WTC11 (cell line): ENCODE measurements at regions not wholly inside any gene's neighbourhood (a gene's known extent, or its start where the extent isn't known, plus 50 kb on each side); places are given as distances from the start of the nearest gene placed in this dataset.

Experiments
- ATAC-seq: fragments of 200-7000 bp; cut with Tn5 transposase; 2 replicates; pipeline ENCODE4 v1.10.0; 2021; ENCODE audit warnings: mild to moderate bottlenecking, moderate library complexity
- CTCF ChIA-PET: fragments of 300-600 bp; sonication (Branson Sonifier 250); formaldehyde crosslinking; loops from one replicate; lab custom pipeline; 2021; ENCODE audit warnings: antibody characterized with exemption; lab: Charles Lee
- POLR2A ChIA-PET: fragments of 350-600 bp; sonication (Branson Sonifier 250); formaldehyde crosslinking; loops from one replicate; lab custom pipeline; 2021; ENCODE audit warnings: antibody characterized with exemption; lab: Charles Lee
- DNase-seq: peaks from one replicate; pipeline ENCODE4 v3.0.0; 2021; ENCODE audit warnings: low spot score
- H3K27ac Mint-ChIP-seq: 2 replicates; pipeline ENCODE4 v1.8.0; 2021; ENCODE audit warnings: mixed read lengths
- H3K27me3 Mint-ChIP-seq: 2 replicates; pipeline ENCODE4 v1.8.0; 2021; ENCODE audit warnings: low read depth, mild to moderate bottlenecking, moderate library complexity, mixed read lengths
- H3K36me3 Mint-ChIP-seq: 2 replicates; pipeline ENCODE4 v1.8.0; 2021; ENCODE audit warnings: mixed read lengths
- H3K4me1 Mint-ChIP-seq: 2 replicates; pipeline ENCODE4 v1.8.0; 2022; ENCODE audit warnings: mixed read lengths
- H3K4me3 Mint-ChIP-seq: 2 replicates; pipeline ENCODE4 v1.8.0; 2021; ENCODE audit warnings: mild to moderate bottlenecking, moderate library complexity, mixed read lengths
- H3K9me3 Mint-ChIP-seq: 2 replicates; pipeline ENCODE4 v1.8.0; 2021; ENCODE audit warnings: mixed read lengths
- ERG ChIP-seq: fragments of 250-450 bp; sonication (Bioruptor Pico); IDR thresholded peaks from 2 replicates; pipeline ENCODE4 v1.8.0; 2021; ENCODE audit warnings: mild to moderate bottlenecking
- HMGA2 ChIP-seq: fragments of 250-450 bp; sonication (Bioruptor Pico); IDR thresholded peaks from 2 replicates; pipeline ENCODE4 v1.4.0; 2021; ENCODE audit warnings: mild to moderate bottlenecking, moderate library complexity
- MYBL2 ChIP-seq: sonication (generic); formaldehyde crosslinking; IDR thresholded peaks from 2 replicates; pipeline ENCODE4 v1.8.1; 2023; ENCODE audit warnings: mild to moderate bottlenecking, moderate library complexity, missing genetic modification reagents
- NFE2L1 ChIP-seq: sonication (generic); formaldehyde crosslinking; IDR thresholded peaks from 2 replicates; pipeline ENCODE4 v1.8.1; 2023; ENCODE audit warnings: missing genetic modification reagents
- NFYB ChIP-seq: sonication (generic); formaldehyde crosslinking; conservative IDR thresholded peaks from 2 replicates; pipeline ENCODE4 v1.8.0; 2022; ENCODE audit warnings: low read depth, missing genetic modification reagents
- SMAD3 ChIP-seq: sonication (generic); formaldehyde crosslinking; IDR thresholded peaks from 2 replicates; pipeline ENCODE4 v1.8.0; 2022; ENCODE audit warnings: missing genetic modification reagents, mild to moderate bottlenecking, borderline replicate concordance
- SP1 ChIP-seq: sonication (generic); formaldehyde crosslinking; conservative IDR thresholded peaks from 2 replicates; pipeline ENCODE4 v1.8.1; 2022; ENCODE audit warnings: missing genetic modification reagents
- TCF7 ChIP-seq: sonication (generic); formaldehyde crosslinking; IDR thresholded peaks from 2 replicates; pipeline ENCODE4 v1.8.0; 2022; ENCODE audit warnings: mild to moderate bottlenecking, low read depth, missing genetic modification reagents, moderate library complexity
- TEAD1 ChIP-seq: sonication (generic); formaldehyde crosslinking; IDR thresholded peaks from 2 replicates; pipeline ENCODE4 v1.8.0; 2022; ENCODE audit warnings: mild to moderate bottlenecking, missing genetic modification reagents
- ZBTB21 ChIP-seq: sonication (generic); formaldehyde crosslinking; IDR thresholded peaks from 2 replicates; pipeline ENCODE4 v1.8.1; 2023; ENCODE audit warnings: mild to moderate bottlenecking, missing genetic modification reagents, borderline replicate concordance
- ZNF219 ChIP-seq: sonication (generic); formaldehyde crosslinking; IDR thresholded peaks from 2 replicates; pipeline ENCODE4 v1.8.0; 2023; ENCODE audit warnings: missing genetic modification reagents, mild to moderate bottlenecking, borderline replicate concordance
- ZNF396 ChIP-seq: fragments of 250-450 bp; sonication (Bioruptor Pico); IDR thresholded peaks from 2 replicates; pipeline ENCODE4 v1.8.0; 2021; ENCODE audit warnings: mild to moderate bottlenecking, moderate library complexity, borderline replicate concordance
- ZNF423 ChIP-seq: fragments of 250-450 bp; sonication (Bioruptor Pico); IDR thresholded peaks from 2 replicates; pipeline ENCODE4 v2.1.2; 2022; ENCODE audit warnings: mild to moderate bottlenecking, moderate library complexity
- ZNF512 ChIP-seq: sonication (generic); formaldehyde crosslinking; IDR thresholded peaks from 2 replicates; pipeline ENCODE4 v1.8.1; 2022; ENCODE audit warnings: missing genetic modification reagents, borderline replicate concordance
- TF ChIP-seq, protein P1 (sequence below): sonication (generic); formaldehyde crosslinking; IDR thresholded peaks from 2 replicates; pipeline ENCODE4 v1.8.1; 2023; ENCODE audit warnings: mild to moderate bottlenecking, missing genetic modification reagents, borderline replicate concordance
- TF ChIP-seq, protein P2 (sequence below): sonication (generic); formaldehyde crosslinking; IDR thresholded peaks from 2 replicates; pipeline ENCODE4 v1.8.1; 2023; ENCODE audit warnings: mild to moderate bottlenecking, missing genetic modification reagents, moderate library complexity
- TF ChIP-seq, protein P3 (sequence below): sonication (generic); formaldehyde crosslinking; conservative IDR thresholded peaks from 2 replicates; pipeline ENCODE4 v1.8.1; 2022; ENCODE audit warnings: mild to moderate bottlenecking, missing genetic modification reagents
- TF ChIP-seq, protein P4 (sequence below): fragments of 250-450 bp; sonication (Bioruptor Pico); IDR thresholded peaks from 2 replicates; pipeline ENCODE4 v2.1.2; 2022; ENCODE audit warnings: mild to moderate bottlenecking, moderate library complexity

- TF ChIP-seq, protein P1, sequence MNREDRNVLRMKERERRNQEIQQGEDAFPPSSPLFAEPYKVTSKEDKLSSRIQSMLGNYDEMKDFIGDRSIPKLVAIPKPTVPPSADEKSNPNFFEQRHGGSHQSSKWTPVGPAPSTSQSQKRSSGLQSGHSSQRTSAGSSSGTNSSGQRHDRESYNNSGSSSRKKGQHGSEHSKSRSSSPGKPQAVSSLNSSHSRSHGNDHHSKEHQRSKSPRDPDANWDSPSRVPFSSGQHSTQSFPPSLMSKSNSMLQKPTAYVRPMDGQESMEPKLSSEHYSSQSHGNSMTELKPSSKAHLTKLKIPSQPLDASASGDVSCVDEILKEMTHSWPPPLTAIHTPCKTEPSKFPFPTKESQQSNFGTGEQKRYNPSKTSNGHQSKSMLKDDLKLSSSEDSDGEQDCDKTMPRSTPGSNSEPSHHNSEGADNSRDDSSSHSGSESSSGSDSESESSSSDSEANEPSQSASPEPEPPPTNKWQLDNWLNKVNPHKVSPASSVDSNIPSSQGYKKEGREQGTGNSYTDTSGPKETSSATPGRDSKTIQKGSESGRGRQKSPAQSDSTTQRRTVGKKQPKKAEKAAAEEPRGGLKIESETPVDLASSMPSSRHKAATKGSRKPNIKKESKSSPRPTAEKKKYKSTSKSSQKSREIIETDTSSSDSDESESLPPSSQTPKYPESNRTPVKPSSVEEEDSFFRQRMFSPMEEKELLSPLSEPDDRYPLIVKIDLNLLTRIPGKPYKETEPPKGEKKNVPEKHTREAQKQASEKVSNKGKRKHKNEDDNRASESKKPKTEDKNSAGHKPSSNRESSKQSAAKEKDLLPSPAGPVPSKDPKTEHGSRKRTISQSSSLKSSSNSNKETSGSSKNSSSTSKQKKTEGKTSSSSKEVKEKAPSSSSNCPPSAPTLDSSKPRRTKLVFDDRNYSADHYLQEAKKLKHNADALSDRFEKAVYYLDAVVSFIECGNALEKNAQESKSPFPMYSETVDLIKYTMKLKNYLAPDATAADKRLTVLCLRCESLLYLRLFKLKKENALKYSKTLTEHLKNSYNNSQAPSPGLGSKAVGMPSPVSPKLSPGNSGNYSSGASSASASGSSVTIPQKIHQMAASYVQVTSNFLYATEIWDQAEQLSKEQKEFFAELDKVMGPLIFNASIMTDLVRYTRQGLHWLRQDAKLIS (CRISPR knock-in tag) = no peak
- TF ChIP-seq TCF7 (CRISPR knock-in tag) (no peak), NFE2L1 (CRISPR knock-in tag) (no peak), TEAD1 (CRISPR knock-in tag) (no peak), ZNF423 (CRISPR knock-in tag) (no peak), NFYB (CRISPR knock-in tag) (no peak), ZBTB21 (CRISPR knock-in tag) (no peak), ERG (CRISPR knock-in tag) (no peak), SMAD3 (CRISPR knock-in tag) (no peak)
- TF ChIP-seq, protein P2, sequence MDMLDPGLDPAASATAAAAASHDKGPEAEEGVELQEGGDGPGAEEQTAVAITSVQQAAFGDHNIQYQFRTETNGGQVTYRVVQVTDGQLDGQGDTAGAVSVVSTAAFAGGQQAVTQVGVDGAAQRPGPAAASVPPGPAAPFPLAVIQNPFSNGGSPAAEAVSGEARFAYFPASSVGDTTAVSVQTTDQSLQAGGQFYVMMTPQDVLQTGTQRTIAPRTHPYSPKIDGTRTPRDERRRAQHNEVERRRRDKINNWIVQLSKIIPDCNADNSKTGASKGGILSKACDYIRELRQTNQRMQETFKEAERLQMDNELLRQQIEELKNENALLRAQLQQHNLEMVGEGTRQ = no peak
- TF ChIP-seq, protein P3, sequence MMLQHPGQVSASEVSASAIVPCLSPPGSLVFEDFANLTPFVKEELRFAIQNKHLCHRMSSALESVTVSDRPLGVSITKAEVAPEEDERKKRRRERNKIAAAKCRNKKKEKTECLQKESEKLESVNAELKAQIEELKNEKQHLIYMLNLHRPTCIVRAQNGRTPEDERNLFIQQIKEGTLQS (CRISPR knock-in tag) = no peak
Measured at GRCh38 chr7:155234158-155234492, 63.6 kb upstream of the INSIG1 start (continued).

DNA sequence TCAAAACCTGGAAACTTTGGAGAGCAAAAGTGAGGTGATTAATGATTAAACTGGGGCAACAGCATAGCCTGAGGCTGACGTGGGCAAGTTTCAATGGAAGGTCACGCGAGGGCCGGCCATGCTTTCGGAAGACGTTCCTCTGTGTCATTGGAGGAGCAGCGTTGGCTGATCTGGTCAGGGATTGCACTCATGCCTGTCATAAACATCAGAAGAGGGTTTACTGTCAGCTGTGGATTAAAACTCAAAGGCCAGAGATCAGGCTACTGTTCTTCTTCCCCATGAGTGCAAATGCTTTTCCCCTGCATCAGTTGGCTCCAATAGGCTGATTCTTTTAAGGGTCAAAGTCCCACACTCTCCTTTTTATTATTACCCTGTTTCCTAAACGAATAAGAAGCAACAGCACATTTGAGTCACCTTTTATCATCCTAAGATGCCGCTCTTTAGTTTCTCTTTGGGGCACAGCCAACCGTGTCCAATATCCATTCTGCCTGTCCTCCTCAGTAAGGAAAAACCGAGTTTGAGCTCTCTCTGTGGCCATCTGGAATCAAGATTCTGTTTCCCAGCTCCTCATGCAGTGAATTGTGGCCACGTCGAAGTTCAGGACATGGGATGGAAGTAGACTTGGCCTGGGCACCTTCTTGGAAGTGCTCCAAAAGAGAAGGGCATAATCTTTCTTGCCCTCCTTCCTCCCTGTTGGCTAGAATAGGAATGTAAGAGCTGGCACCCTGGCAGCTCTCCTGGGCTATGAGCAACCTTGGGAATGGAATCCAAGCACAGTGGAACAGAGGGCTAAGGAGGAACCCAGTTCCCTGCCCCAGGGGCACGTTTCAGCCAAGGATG, 62.5 kb upstream of the INSIG1 start:
- Mint-ChIP-seq H3K27me3 (peaks cover 2% of the 10 kb centered on the region; the same call in 1 of the 2 replicates), H3K9me3 (peaks cover 25% of the 10 kb centered on the region), H3K27ac (no peak overlapping the region), H3K4me3 (no peak overlapping the region), H3K4me1 (peaks cover 14% of the 10 kb centered on the region), H3K36me3 (peaks cover 17% of the 10 kb centered on the region)
- ATAC-seq = no peak
- CTCF ChIA-PET = interaction anchor here (1.3 to 1.4 kb wide), 2 partner anchors 39 to 109 kb away, joined by 3 read pairs; no protein-coding TSS in a partner anchor
- no peak for DNase-seq
- TF ChIP-seq MYBL2 (CRISPR knock-in tag) (no peak), ZNF219 (CRISPR knock-in tag) (no peak)
- POLR2A ChIA-PET = no interaction called here

DNA sequence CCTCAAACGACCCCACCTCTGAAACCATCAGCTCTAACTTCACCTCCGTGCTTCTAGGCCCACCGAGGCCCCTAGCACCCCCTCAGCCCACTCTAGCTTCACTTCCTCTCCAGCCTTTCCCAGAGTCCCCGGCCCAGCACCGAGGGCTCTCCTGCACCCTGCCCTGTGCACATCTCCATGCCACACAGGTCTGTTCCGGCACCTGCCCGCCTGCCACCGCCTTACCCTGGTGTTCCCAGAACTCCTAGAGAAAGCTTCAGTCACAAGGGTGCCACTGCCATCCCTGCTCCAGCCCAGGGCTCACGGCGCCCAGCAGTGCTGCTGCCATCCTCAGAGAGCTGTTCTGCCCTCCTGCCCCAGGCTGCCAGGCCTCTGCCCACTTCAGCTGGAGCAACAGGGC, 61.3 kb upstream of the INSIG1 start:
- TF ChIP-seq SP1 (CRISPR knock-in tag) (no peak), ZNF512 (CRISPR knock-in tag) (no peak), HMGA2 (CRISPR knock-in tag) (no peak), ZNF396 (CRISPR knock-in tag) (no peak)
- TF ChIP-seq, protein P4, sequence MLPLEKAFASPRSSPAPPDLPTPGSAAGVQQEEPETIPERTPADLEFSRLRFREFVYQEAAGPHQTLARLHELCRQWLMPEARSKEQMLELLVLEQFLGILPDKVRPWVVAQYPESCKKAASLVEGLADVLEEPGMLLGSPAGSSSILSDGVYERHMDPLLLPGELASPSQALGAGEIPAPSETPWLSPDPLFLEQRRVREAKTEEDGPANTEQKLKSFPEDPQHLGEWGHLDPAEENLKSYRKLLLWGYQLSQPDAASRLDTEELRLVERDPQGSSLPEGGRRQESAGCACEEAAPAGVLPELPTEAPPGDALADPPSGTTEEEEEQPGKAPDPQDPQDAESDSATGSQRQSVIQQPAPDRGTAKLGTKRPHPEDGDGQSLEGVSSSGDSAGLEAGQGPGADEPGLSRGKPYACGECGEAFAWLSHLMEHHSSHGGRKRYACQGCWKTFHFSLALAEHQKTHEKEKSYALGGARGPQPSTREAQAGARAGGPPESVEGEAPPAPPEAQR (CRISPR knock-in tag) = no peak
- Mint-ChIP-seq H3K27ac (no peak overlapping the region), H3K36me3 (peaks cover 17% of the 10 kb centered on the region), H3K9me3 (peaks cover 25% of the 10 kb centered on the region), H3K4me3 (no peak overlapping the region), H3K27me3 (no peaks in the 10 kb centered on the region), H3K4me1 (peaks cover 19% of the 10 kb centered on the region)
- CTCF ChIA-PET = interaction anchor here (1.4 kb wide), 1 partner anchor 108 kb away, joined by 3 read pairs; no protein-coding TSS in a partner anchor
- POLR2A ChIA-PET = no interaction called here
- no peak for DNase-seq
- ATAC-seq = no peak
